PC-9 (cell line): ENCODE measurements at regions not wholly inside any gene's neighbourhood (a gene's known extent, or its start where the extent isn't known, plus 50 kb on each side); places are given as distances from the start of the nearest gene placed in this dataset.

ENCODE experiments used
- BruUV-seq: library from RNA; stranded (reverse); fragments of 400-500 nt; replicated peaks from 2 replicates; lab custom pipeline; 2021; lab: Mats Ljungman, UMichigan
- CTCF ChIA-PET: fragments of 300-600 bp; sonication (Branson Sonifier 250); formaldehyde crosslinking; loops from one replicate; lab custom pipeline; 2022; ENCODE audit warnings: antibody characterized with exemption; lab: Charles Lee
- POLR2A ChIA-PET: fragments of 300-600 bp; sonication (Branson Sonifier 250); formaldehyde crosslinking; loops from one replicate; lab custom pipeline; 2022; ENCODE audit warnings: antibody characterized with exemption; ENCODE audit not compliant: unreplicated experiment; lab: Charles Lee
- DNase-seq, 2 experiments: peaks; one replicate each; pipeline versions ENCODE4 v3.0.0 to v3.0.0-alpha.2; 2015 to 2022; ENCODE audit warnings: mixed read lengths in 1 of 2
- H2AFZ ChIP-seq: fragments of 200-600 bp; sonication (generic); 2 replicates; pipeline ENCODE4 v1.8.1; 2017; ENCODE audit warnings: antibody characterized with exemption
- H3F3A ChIP-seq: fragments of 200-600 bp; sonication (generic); 2 replicates; pipeline ENCODE4 v1.8.1; 2017; ENCODE audit warnings: antibody characterized with exemption, mild to moderate bottlenecking, low read depth; ENCODE audit not compliant: insufficient read depth
- H3K27ac ChIP-seq: fragments of 200-600 bp; sonication (generic); 2 replicates; pipeline ENCODE4 v1.6.1; 2016; ENCODE audit warnings: mixed run types
- H3K27me3 ChIP-seq: fragments of 200-600 bp; sonication (generic); 2 replicates; pipeline ENCODE4 v1.6.1; 2016; ENCODE audit warnings: low read depth, mixed run types; ENCODE audit not compliant: insufficient read depth
- H3K36me3 ChIP-seq: fragments of 200-600 bp; sonication (generic); 2 replicates; pipeline ENCODE4 v1.6.1; 2016; ENCODE audit warnings: low read depth, mixed run types
- H3K4me1 ChIP-seq: fragments of 200-600 bp; sonication (generic); replicated peaks from 2 replicates; pipeline ENCODE4 v1.6.1; 2016; ENCODE audit warnings: mixed run types; ENCODE audit not compliant: insufficient read depth
- H3K4me2 ChIP-seq: fragments of 200-600 bp; sonication (generic); 2 replicates; pipeline ENCODE4 v1.6.1; 2017; ENCODE audit warnings: mixed run types
- H3K4me3 ChIP-seq: fragments of 200-600 bp; sonication (generic); 2 replicates; pipeline ENCODE4 v1.6.1; 2016; ENCODE audit warnings: mixed run types
- H3K79me2 ChIP-seq: fragments of 200-600 bp; sonication (generic); 2 replicates; pipeline ENCODE4 v1.6.1; 2017; ENCODE audit warnings: low read depth, mixed run types
- H3K9me2 ChIP-seq: fragments of 200-600 bp; sonication (generic); 2 replicates; pipeline ENCODE4 v1.8.1; 2017; ENCODE audit warnings: mild to moderate bottlenecking; ENCODE audit not compliant: insufficient read depth
- H3K9me3 ChIP-seq: fragments of 200-600 bp; sonication (generic); 2 replicates; pipeline ENCODE4 v1.8.1; 2016; ENCODE audit warnings: low read depth; ENCODE audit not compliant: insufficient read depth
- H4K20me1 ChIP-seq: fragments of 200-600 bp; sonication (generic); 2 replicates; pipeline ENCODE4 v1.8.1; 2017; ENCODE audit not compliant: insufficient read depth
- CTCF ChIP-seq: fragments of 200-600 bp; sonication (generic); conservative IDR thresholded peaks from 2 replicates; pipeline ENCODE4 v1.6.1; 2017; ENCODE audit warnings: mixed run types, antibody characterized with exemption, mild to moderate bottlenecking, moderate library complexity
- EZH2 ChIP-seq: fragments of 200-600 bp; sonication (generic); IDR thresholded peaks from 2 replicates; pipeline ENCODE4 v1.8.0; 2017; ENCODE audit warnings: antibody characterized with exemption, low read depth
- intact Hi-C: fragments of 100-400 bp; cut with micrococcal nuclease; formaldehyde crosslinking; loops from one replicate; pipeline ENCODE4 v1.10.0; 2022; ENCODE audit not compliant: unreplicated experiment

- POLR2A ChIA-PET = no interaction called here
Measured at GRCh38 chr1:232533328-232533727, 96.6 kb downstream of the SIPA1L2 start.

DNA sequence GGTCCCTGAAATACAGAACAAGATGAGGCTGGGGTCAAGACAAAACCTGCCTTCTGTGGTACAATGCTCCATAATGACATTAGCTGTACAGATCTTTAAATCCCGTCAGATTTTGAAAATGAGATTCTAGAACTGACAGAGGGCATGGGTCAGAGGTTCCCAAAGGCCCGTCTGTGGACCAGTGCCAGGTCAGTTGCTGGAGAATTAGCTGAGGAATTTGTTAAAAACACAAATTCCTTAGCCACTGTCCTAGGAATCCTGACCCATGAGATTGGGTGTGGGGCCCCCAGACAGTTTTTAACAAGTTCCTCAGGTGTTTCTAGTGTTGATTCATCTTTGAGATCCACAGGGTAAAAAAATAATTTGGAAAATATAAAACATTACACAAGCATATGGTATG, 97.0 kb downstream of the SIPA1L2 start:
- H3K79me2 ChIP-seq = no peaks in the 10 kb centered on the region
- no peak overlapping the region for H3K27ac ChIP-seq
- no peak overlapping the region for H3K4me3 ChIP-seq
- peaks cover 19% of the 10 kb centered on the region for H3F3A ChIP-seq
- H3K36me3 ChIP-seq = no peaks in the 10 kb centered on the region
- POLR2A ChIA-PET = no interaction called here
- no peak overlapping the region for H2AFZ ChIP-seq
- H3K4me1 ChIP-seq = peaks cover 26% of the 10 kb centered on the region
- no peak overlapping the region for H3K4me2 ChIP-seq
- intact Hi-C loops = no loop called here
- no peaks in the 10 kb centered on the region for H3K27me3 ChIP-seq
- DNase-seq = no peak
- TF ChIP-seq EZH2 (no peak), CTCF (no peak)
- BruUV-seq = no TSS peak
- H3K9me2 ChIP-seq = no peaks in the 10 kb centered on the region
- H3K9me3 ChIP-seq = 0 out of 2 replicates have a peak, but pooled peaks cover 4% of the 10 kb centered on the region
- CTCF ChIA-PET = no interaction called here
- no peaks in the 10 kb centered on the region for H4K20me1 ChIP-seq

More at GRCh38 chr1:232533328-232533727, 96.6 kb downstream of the SIPA1L2 start:
- no peak for TF ChIP-seq CTCF
- peaks cover 28% of the 10 kb centered on the region for H3K4me1 ChIP-seq
- CTCF ChIA-PET = no interaction called here
- no TSS peak for BruUV-seq
- no peaks in the 10 kb centered on the region for H3K36me3 ChIP-seq
- intact Hi-C loops = no loop called here
- H3K27ac ChIP-seq = no peak overlapping the region
- no peak overlapping the region for H2AFZ ChIP-seq
- H3K9me3 ChIP-seq = 0 out of 2 replicates have a peak, but pooled peaks cover 4% of the 10 kb centered on the region
- no peaks in the 10 kb centered on the region for H3K9me2 ChIP-seq
- DNase-seq = no peak
- H3K4me2 ChIP-seq = no peak overlapping the region
- H3K4me3 ChIP-seq = no peak overlapping the region
- H3K27me3 ChIP-seq = no peaks in the 10 kb centered on the region
- H4K20me1 ChIP-seq = no peaks in the 10 kb centered on the region
- peaks cover 19% of the 10 kb centered on the region for H3F3A ChIP-seq
- H3K79me2 ChIP-seq = no peaks in the 10 kb centered on the region

GRCh38 chr1:232531291-232531690, 98.6 kb downstream of the SIPA1L2 start:
- Histone ChIP-seq H3K4me2 (no peak overlapping the region), H3K9me3 (0 out of 2 replicates have a peak, but pooled peaks cover 4% of the 10 kb centered on the region), H3K27me3 (no peaks in the 10 kb centered on the region), H3K79me2 (no peaks in the 10 kb centered on the region), H3K4me3 (no peak overlapping the region), H2AFZ (no peak overlapping the region), H4K20me1 (no peaks in the 10 kb centered on the region), H3K9me2 (no peaks in the 10 kb centered on the region), H3K4me1 (peaks cover 24% of the 10 kb centered on the region), H3K36me3 (no peaks in the 10 kb centered on the region), H3K27ac (no peak overlapping the region), H3F3A (peaks cover 19% of the 10 kb centered on the region)
- BruUV-seq = no TSS peak
- TF ChIP-seq CTCF (no peak), EZH2 (no peak)
- ChIA-PET POLR2A (no interaction called here), CTCF (no interaction called here)
- intact Hi-C loops = no loop called here
- no peak for DNase-seq
